ENCODE measurements at regions not wholly inside any gene's neighbourhood (a gene's known extent, or its start where the extent isn't known, plus 50 kb on each side); places are given as distances from the start of the nearest gene placed in this dataset.

- no peak for TF ChIP-seq SUZ12 (IDR thresholded peaks at IDR 0.05; ENCODE audit: extremely low read depth, insufficient read depth, insufficient read length)
- no peak for TF ChIP-seq ZNF274 (IDR thresholded peaks at IDR 0.05; ENCODE audit: low read depth, low read length)
Observed at GRCh38 chr10:63889803-63890202, 368.6 kb downstream of the REEP3 start.

Data from NT2/D1 (cell line).